C4-2B (cell line): ENCODE measurements at regions not wholly inside any gene's neighbourhood (a gene's known extent, or its start where the extent isn't known, plus 50 kb on each side); places are given as distances from the start of the nearest gene placed in this dataset.
A peak's percentile ranks its signal among the peaks of the same experiment; 100 is the strongest.

ENCODE experiments used
- ZFX ChIP-seq: fragments of 450-650 bp; IDR thresholded peaks from 2 replicates; pipeline ENCODE4 v1.6.1; 2017
- TF ChIP-seq, protein P1 (sequence below): fragments of 450-650 bp; conservative IDR thresholded peaks from 2 replicates; pipeline ENCODE4 v1.5.1; 2017; ENCODE audit warnings: mild to moderate bottlenecking

GRCh38 chr12:13603953-13604352 is 377.4 kb downstream of the GRIN2B start:
- TF ChIP-seq, protein P1, sequence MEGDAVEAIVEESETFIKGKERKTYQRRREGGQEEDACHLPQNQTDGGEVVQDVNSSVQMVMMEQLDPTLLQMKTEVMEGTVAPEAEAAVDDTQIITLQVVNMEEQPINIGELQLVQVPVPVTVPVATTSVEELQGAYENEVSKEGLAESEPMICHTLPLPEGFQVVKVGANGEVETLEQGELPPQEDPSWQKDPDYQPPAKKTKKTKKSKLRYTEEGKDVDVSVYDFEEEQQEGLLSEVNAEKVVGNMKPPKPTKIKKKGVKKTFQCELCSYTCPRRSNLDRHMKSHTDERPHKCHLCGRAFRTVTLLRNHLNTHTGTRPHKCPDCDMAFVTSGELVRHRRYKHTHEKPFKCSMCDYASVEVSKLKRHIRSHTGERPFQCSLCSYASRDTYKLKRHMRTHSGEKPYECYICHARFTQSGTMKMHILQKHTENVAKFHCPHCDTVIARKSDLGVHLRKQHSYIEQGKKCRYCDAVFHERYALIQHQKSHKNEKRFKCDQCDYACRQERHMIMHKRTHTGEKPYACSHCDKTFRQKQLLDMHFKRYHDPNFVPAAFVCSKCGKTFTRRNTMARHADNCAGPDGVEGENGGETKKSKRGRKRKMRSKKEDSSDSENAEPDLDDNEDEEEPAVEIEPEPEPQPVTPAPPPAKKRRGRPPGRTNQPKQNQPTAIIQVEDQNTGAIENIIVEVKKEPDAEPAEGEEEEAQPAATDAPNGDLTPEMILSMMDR: peak; percentile 10; the same call in 1 of the 2 replicates
- TF ChIP-seq ZFX: no peak
